ENCODE measurements at regions not wholly inside any gene's neighbourhood (a gene's known extent, or its start where the extent isn't known, plus 50 kb on each side); places are given as distances from the start of the nearest gene placed in this dataset.

DNA sequence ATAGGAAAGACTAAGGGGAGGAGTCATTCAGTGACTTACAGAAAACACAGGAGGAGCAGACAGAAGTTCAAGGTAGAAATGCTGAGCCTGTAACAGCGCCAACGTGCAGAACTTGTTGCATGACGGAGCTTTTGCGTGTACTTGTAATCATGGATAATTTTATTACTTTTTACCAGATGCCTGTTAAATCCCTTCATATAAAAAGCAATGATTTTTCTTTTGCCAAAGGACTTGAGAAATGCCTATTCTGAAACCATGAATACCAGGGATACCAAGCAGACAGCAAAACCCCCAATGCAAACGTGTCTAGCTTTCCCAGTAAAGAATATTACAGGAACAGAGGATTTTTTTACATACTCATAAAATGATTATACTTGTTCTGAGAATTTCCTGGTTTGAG is 163.6 kb upstream of the GSC start:
- ChIA-PET RAD21 (ENCODE audit: unreplicated experiment) (no interaction called here), SMC1A (ENCODE audit: uncharacterized antibody, unreplicated experiment) (no interaction called here), CTCF (no interaction called here), POLR2A (no interaction called here)
- no peaks in the 10 kb centered on the region for H3K4me1 ChIP-seq (ENCODE audit: control insufficient read depth, insufficient read depth, low read length)
- DNase-seq (ENCODE audit: low read depth, low spot score) (no peak), ATAC-seq (no peak), FAIRE-seq (no peak)
- no peak overlapping the region for H3K9ac ChIP-seq (ENCODE audit: control insufficient read depth, insufficient read depth, low read length)
- no peaks in the 10 kb centered on the region for H3K79me2 ChIP-seq (ENCODE audit: control insufficient read depth, insufficient read depth, low read length)
- no peak overlapping the region for H3K4me2 ChIP-seq (ENCODE audit: control insufficient read depth, insufficient read depth)
- H2AFZ ChIP-seq (ENCODE audit: control insufficient read depth, low read depth, low read length) = no peak overlapping the region
- intact Hi-C loops (cut with micrococcal nuclease; ENCODE audit: unreplicated experiment) (no loop called here), in situ Hi-C loops (cut with MboI) (no loop called here)
- TF ChIP-seq ZNF384 (IDR thresholded peaks at IDR 0.05; ENCODE audit: borderline replicate concordance, low read depth, low read length) = no peak
- TF ChIP-seq SUPT20H (IDR thresholded peaks at IDR 0.05; ENCODE audit: borderline replicate concordance, control insufficient read depth, low read depth, low read length) = no peak
- BruUV-seq (replicated peaks) = no TSS peak
- WGBS (ENCODE audit: insufficient coverage, insufficient replicate concordance, low lambda C conversion rate, missing lambda C conversion rate) = 25% methylated on average over 5 of the region's 5 CpGs
- no peaks in the 10 kb centered on the region for H3K36me3 ChIP-seq (ENCODE audit: control insufficient read depth in 2 of 2, insufficient read depth in 2 of 2, low read length in 1 of 2)
- H3K27me3 ChIP-seq (replicated peaks in 1 of 2; ENCODE audit: control insufficient read depth in 2 of 2, insufficient read depth in 2 of 2, low read length in 1 of 2) = peaks cover 0 to 2% of the 10 kb centered on the region in 2 experiments; a peak in 2 of 4 replicates
- no peaks in the 10 kb centered on the region for H4K20me1 ChIP-seq (ENCODE audit: control insufficient read depth, insufficient read depth)
- H3K27ac ChIP-seq (ENCODE audit: control insufficient read depth, insufficient read depth) = no peak overlapping the region
- H3K9me3 ChIP-seq (replicated peaks; ENCODE audit: control insufficient read depth, insufficient read depth, low read length) = no peaks in the 10 kb centered on the region
- H3K4me3 ChIP-seq = no peak overlapping the region

DNA sequence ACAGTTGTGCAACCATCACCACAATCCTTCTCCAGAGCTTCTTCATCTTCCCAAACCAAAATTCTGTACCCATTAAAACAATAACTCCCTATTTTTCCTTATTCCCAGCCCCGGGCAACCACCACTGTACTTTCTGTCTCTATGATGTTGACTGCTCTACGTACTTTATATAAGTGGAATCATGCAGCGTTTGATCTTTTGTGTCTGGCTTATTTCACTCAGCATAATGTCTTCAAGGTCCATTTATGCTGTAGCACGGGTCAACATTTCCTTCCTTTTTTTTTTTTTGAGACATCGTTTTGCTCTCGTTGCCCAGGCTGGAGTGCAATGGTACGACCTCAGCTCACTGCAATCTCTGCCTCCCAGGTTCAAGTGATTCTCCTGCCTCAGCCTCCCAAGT is 162.7 kb upstream of the GSC start:
- no peaks in the 10 kb centered on the region for H3K79me2 ChIP-seq (ENCODE audit: control insufficient read depth, insufficient read depth, low read length)
- WGBS (ENCODE audit: insufficient coverage, insufficient replicate concordance, low lambda C conversion rate, missing lambda C conversion rate) = 18% methylated on average over 6 of the region's 7 CpGs
- RAD21 ChIA-PET (ENCODE audit: unreplicated experiment) = no interaction called here
- H3K4me2 ChIP-seq (ENCODE audit: control insufficient read depth, insufficient read depth) = no peak overlapping the region
- no TSS peak for BruUV-seq (replicated peaks)
- peaks cover 0 to 2% of the 10 kb centered on the region in 2 experiments; a peak in 2 of 4 replicates for H3K27me3 ChIP-seq (replicated peaks in 1 of 2; ENCODE audit: control insufficient read depth in 2 of 2, insufficient read depth in 2 of 2, low read length in 1 of 2)
- DNase-seq (ENCODE audit: low read depth, low spot score) (no peak), ATAC-seq (no peak), FAIRE-seq (no peak)
- no peak for TF ChIP-seq RUNX3 (IDR thresholded peaks at IDR 0.05; ENCODE audit: low read length)
- no peak for TF ChIP-seq JUNB (IDR thresholded peaks at IDR 0.05)
- TF ChIP-seq, protein P1, sequence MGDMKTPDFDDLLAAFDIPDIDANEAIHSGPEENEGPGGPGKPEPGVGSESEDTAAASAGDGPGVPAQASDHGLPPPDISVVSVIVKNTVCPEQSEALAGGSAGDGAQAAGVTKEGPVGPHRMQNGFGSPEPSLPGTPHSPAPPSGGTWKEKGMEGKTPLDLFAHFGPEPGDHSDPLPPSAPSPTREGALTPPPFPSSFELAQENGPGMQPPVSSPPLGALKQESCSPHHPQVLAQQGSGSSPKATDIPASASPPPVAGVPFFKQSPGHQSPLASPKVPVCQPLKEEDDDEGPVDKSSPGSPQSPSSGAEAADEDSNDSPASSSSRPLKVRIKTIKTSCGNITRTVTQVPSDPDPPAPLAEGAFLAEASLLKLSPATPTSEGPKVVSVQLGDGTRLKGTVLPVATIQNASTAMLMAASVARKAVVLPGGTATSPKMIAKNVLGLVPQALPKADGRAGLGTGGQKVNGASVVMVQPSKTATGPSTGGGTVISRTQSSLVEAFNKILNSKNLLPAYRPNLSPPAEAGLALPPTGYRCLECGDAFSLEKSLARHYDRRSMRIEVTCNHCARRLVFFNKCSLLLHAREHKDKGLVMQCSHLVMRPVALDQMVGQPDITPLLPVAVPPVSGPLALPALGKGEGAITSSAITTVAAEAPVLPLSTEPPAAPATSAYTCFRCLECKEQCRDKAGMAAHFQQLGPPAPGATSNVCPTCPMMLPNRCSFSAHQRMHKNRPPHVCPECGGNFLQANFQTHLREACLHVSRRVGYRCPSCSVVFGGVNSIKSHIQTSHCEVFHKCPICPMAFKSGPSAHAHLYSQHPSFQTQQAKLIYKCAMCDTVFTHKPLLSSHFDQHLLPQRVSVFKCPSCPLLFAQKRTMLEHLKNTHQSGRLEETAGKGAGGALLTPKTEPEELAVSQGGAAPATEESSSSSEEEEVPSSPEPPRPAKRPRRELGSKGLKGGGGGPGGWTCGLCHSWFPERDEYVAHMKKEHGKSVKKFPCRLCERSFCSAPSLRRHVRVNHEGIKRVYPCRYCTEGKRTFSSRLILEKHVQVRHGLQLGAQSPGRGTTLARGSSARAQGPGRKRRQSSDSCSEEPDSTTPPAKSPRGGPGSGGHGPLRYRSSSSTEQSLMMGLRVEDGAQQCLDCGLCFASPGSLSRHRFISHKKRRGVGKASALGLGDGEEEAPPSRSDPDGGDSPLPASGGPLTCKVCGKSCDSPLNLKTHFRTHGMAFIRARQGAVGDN (IDR thresholded peaks at IDR 0.05) = no peak
- TF ChIP-seq RAD51 (IDR thresholded peaks at IDR 0.05) = no peak
- no peak for TF ChIP-seq KLF5 (IDR thresholded peaks at IDR 0.05; ENCODE audit: partially characterized antibody)
- TF ChIP-seq HDGF (IDR thresholded peaks at IDR 0.05) = no peak
- no peak for TF ChIP-seq MYB (IDR thresholded peaks at IDR 0.05; ENCODE audit: borderline replicate concordance, low read depth, low read length)
- H3K4me1 ChIP-seq (ENCODE audit: control insufficient read depth, insufficient read depth, low read length) = no peaks in the 10 kb centered on the region
- no peak overlapping the region for H3K27ac ChIP-seq (ENCODE audit: control insufficient read depth, insufficient read depth)
- POLR2A ChIA-PET = no interaction called here
- intact Hi-C loops (cut with micrococcal nuclease; ENCODE audit: unreplicated experiment) = no loop called here
- no peak overlapping the region for H3K9ac ChIP-seq (ENCODE audit: control insufficient read depth, insufficient read depth, low read length)
- H4K20me1 ChIP-seq (ENCODE audit: control insufficient read depth, insufficient read depth) = no peaks in the 10 kb centered on the region
- H3K36me3 ChIP-seq (ENCODE audit: control insufficient read depth in 2 of 2, insufficient read depth in 2 of 2, low read length in 1 of 2) = no peaks in the 10 kb centered on the region
- CTCF ChIA-PET = no interaction called here
- in situ Hi-C loops (cut with MboI) = no loop called here
- no peak overlapping the region for H2AFZ ChIP-seq (ENCODE audit: control insufficient read depth, low read depth, low read length)
- H3K4me3 ChIP-seq = no peak overlapping the region
- SMC1A ChIA-PET (ENCODE audit: uncharacterized antibody, unreplicated experiment) = no interaction called here
- no peaks in the 10 kb centered on the region for H3K9me3 ChIP-seq (replicated peaks; ENCODE audit: control insufficient read depth, insufficient read depth, low read length)

All from GM12878 (cell line).